ENCODE measurements at regions not wholly inside any gene's neighbourhood (a gene's known extent, or its start where the extent isn't known, plus 50 kb on each side); places are given as distances from the start of the nearest gene placed in this dataset.
A peak's percentile ranks its signal among the peaks of the same experiment; 100 is the strongest.
"Not testable (repeated sequence)": the region's sequence is repeated elsewhere in the genome, so short reads cannot be mapped to it uniquely, and the experiment has no call there.

DNA sequence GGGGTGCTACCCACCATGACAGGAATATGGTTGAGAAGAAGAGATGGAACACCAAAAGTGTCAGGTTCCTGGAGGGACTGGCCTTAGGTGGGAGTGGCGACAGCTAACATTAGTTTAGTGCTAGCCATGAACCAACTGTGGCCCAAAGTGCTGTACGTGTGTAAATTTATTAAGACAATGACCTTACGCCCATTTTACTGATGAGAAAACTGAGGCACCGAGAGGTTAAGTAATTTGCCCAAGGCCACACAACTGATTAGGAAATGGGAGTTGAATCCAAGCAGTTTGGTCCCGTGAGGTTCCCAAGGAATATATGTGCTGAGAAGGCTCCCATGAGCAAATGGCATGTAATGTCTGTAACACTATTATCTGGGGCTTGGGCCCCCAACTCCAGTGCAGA, 109.5 kb upstream of the SLC1A4 start:
- no peak for DNase-seq (ENCODE audit: low read depth in 2 of 2)
- H3K4me3 ChIP-seq (replicated peaks in 1 of 2; ENCODE audit: low read depth in 2 of 2, low read length in 2 of 2) = no peak overlapping the region
- no peak for TF ChIP-seq CTCF (IDR thresholded peaks at IDR 0.05; ENCODE audit: low read depth, low read length)

- DNase-seq (ENCODE audit: low read depth in 2 of 2) = no peak
- H3K4me3 ChIP-seq (replicated peaks in 1 of 2; ENCODE audit: low read depth in 2 of 2, low read length in 2 of 2) = no peak overlapping the region
- TF ChIP-seq CTCF (IDR thresholded peaks at IDR 0.05; ENCODE audit: low read depth, low read length) = no peak
Observed at GRCh38 chr2:64880193-64880951, 108.8 kb upstream of the SLC1A4 start.

DNA sequence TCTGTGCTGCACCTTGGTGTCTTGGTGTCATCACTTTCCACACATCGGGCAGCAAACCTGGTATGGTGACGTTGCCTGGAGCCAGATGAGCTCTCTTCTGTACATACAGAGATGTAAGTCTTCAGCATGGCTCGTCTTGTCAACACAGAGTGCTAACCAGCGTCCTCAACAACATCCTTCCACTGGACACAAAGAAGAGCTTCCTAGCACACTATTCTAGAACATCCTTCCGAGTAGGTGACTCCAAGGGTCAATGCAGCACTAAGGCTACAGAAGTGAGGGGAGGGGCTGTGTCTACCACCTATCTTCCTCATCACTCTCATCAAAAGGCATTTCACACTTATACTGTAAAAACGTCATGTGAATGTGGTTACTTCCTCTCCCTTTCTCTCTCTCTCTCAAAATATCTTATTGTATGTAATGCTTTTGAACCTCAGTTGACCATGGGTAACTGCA, 108.1 kb upstream of the SLC1A4 start:
- no peak for DNase-seq (ENCODE audit: low read depth in 2 of 2)
- no peak overlapping the region for H3K4me3 ChIP-seq (replicated peaks in 1 of 2; ENCODE audit: low read depth in 2 of 2, low read length in 2 of 2)
- TF ChIP-seq CTCF (IDR thresholded peaks at IDR 0.05; ENCODE audit: low read depth, low read length) = no peak

GRCh38 chr2:64887565-64887964, 101.6 kb upstream of the SLC1A4 start:
- no peak for TF ChIP-seq CTCF (IDR thresholded peaks at IDR 0.05; ENCODE audit: low read depth, low read length)
- DNase-seq (ENCODE audit: low read depth in 2 of 2) = no peak
- no peak overlapping the region for H3K4me3 ChIP-seq (replicated peaks in 1 of 2; ENCODE audit: low read depth in 2 of 2, low read length in 2 of 2)

GRCh38 chr2:64888591-64889309, 100.4 kb upstream of the SLC1A4 start:
- no peak overlapping the region for H3K4me3 ChIP-seq (replicated peaks in 1 of 2; ENCODE audit: low read depth in 2 of 2, low read length in 2 of 2)
- DNase-seq (ENCODE audit: low read depth in 2 of 2) = peak; percentile 72 to 84
- peak; percentile 49 for TF ChIP-seq CTCF (IDR thresholded peaks at IDR 0.05; ENCODE audit: low read depth, low read length)

DNA sequence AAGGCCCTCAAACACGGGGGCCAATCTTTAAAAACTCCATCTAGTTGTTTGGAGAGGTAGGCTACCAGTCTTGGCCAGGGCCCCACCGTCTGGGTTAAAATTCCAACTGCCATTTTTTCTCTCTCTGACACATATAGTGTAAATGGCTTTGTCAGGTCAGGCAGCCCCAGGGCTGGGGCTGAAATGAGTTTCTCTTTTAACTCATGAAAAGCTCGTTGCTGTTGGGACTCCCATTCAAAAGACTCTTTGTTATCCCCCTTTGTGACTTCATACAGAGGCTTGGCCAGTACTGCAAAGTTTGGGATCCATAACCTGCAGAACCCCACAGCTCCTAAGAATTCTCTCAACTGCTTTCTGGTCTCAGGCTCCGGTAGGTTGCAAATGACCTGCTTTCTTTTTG, 99.4 kb upstream of the SLC1A4 start:
- no peak for TF ChIP-seq CTCF (IDR thresholded peaks at IDR 0.05; ENCODE audit: low read depth, low read length)
- DNase-seq (ENCODE audit: low read depth in 2 of 2) = no peak
- H3K4me3 ChIP-seq (replicated peaks in 1 of 2; ENCODE audit: low read depth in 2 of 2, low read length in 2 of 2) = no peak overlapping the region

DNA sequence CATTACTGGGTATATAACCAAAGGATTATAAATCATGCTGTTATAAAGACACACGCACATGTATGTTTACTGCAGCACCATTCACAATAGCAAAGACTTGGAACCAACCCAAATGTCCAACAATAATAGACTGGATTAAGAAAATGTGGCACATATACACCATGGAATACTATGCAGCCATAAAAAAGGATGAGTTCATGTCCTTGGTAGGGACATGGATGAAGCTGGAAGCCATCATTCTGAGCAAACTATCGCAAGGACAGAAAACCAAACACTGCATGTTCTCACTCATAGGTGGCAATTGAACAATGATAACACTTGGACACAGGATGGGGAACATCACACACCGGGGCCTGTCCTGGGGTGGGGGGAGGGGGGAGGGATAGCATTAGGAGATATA, 92.6 kb upstream of the SLC1A4 start:
- H3K4me3 ChIP-seq (replicated peaks in 1 of 2; ENCODE audit: low read depth in 2 of 2, low read length in 2 of 2); DNase-seq (ENCODE audit: low read depth in 2 of 2): not testable (repeated sequence)

All from cardiac fibroblast (primary cell).